GM12875 (cell line): ENCODE measurements at regions not wholly inside any gene's neighbourhood (a gene's known extent, or its start where the extent isn't known, plus 50 kb on each side); places are given as distances from the start of the nearest gene placed in this dataset.

Experiments used
- H3K4me3 ChIP-seq: one replicate; pipeline ENCODE4 v1.5.1; 2011; ENCODE audit warnings: low read depth, low read length, control low read depth
- TF ChIP-seq, protein P1 (sequence below): IDR thresholded peaks from 2 replicates; pipeline ENCODE4 v1.5.1; 2011; ENCODE audit warnings: low read depth, mild to moderate bottlenecking, control low read depth, inconsistent platforms, low read length, moderate library complexity, borderline replicate concordance; ENCODE audit not compliant: insufficient read depth

DNA sequence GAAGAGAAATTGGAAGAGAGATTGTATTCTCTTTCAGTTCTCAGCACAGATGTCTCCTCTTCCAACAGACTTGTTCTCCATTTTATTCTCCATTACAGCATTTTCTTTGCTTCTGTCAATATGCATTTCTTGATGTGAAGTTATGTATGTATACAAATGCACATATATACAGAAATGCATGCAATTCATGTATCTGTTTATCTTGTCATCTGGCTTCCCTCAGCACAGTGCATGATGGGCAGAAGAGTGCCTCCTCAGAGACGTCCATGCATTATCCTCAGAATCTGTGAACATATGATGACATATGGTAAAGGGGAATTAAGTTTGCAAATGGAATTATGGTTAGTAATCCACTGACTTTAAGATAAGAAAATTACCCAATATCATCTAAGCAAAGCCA, 106.7 kb upstream of the VWC2 start:
- no peak overlapping the region for H3K4me3 ChIP-seq
- TF ChIP-seq, protein P1, sequence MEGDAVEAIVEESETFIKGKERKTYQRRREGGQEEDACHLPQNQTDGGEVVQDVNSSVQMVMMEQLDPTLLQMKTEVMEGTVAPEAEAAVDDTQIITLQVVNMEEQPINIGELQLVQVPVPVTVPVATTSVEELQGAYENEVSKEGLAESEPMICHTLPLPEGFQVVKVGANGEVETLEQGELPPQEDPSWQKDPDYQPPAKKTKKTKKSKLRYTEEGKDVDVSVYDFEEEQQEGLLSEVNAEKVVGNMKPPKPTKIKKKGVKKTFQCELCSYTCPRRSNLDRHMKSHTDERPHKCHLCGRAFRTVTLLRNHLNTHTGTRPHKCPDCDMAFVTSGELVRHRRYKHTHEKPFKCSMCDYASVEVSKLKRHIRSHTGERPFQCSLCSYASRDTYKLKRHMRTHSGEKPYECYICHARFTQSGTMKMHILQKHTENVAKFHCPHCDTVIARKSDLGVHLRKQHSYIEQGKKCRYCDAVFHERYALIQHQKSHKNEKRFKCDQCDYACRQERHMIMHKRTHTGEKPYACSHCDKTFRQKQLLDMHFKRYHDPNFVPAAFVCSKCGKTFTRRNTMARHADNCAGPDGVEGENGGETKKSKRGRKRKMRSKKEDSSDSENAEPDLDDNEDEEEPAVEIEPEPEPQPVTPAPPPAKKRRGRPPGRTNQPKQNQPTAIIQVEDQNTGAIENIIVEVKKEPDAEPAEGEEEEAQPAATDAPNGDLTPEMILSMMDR = no peak

DNA sequence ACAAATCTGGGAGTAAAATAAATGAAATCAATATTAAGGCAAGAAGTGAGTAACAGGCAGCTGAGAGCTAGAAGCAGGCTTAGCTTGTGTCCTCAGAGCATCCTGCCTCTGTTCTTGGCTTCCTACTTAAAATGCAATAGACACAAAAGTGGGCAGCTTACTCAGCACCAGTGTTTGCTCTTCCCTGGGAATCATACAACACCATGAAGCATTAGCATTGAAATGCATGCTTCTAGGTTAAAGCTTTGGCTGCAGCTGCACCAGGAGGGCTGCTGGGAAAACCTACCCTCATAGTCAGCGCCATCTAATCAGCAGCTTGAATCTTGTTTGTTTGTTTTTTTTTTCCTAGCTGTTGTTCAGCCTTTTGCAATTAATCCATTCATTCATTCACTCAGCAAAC, 104.2 kb upstream of the VWC2 start:
- H3K4me3 ChIP-seq = no peak overlapping the region
- TF ChIP-seq, protein P1 = no peak

DNA sequence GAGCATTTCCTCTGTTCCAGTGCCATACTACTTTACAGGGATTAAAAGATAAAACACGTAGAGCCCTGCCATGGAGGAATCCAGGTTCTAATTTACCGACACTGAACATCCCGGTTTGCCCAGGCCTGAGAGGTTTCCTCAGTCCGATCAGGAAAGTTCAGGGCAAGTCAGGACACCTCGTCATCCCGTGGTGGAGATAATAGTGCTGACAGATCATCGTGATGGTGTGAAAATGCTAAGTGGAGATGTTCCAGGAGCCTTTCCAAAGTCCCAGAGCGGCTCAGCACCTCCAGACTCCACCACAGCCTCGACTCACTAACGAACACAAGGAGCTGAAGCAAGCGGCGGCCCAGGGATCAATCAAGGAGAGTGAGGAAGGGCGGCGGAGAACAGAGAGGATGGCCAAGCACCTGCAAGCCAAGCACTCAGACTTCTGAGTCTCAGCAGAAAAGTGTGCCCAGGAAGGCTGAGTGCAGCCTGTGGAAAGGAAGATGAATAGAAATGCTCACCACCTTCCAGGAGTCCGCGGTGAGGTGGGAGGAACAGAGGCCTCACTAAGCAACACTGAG, 103.7 kb upstream of the VWC2 start:
- no peak overlapping the region for H3K4me3 ChIP-seq
- TF ChIP-seq, protein P1 = no peak

GRCh38 chr7:49670991-49671390, 102.4 kb upstream of the VWC2 start:
- H3K4me3 ChIP-seq = no peak overlapping the region

GRCh38 chr7:49692516-49692915, 80.9 kb upstream of the VWC2 start:
- TF ChIP-seq, protein P1 = no peak
- H3K4me3 ChIP-seq = no peak overlapping the region

More at GRCh38 chr7:49670991-49671390, 102.4 kb upstream of the VWC2 start:
- TF ChIP-seq, protein P1 = no peak

DNA sequence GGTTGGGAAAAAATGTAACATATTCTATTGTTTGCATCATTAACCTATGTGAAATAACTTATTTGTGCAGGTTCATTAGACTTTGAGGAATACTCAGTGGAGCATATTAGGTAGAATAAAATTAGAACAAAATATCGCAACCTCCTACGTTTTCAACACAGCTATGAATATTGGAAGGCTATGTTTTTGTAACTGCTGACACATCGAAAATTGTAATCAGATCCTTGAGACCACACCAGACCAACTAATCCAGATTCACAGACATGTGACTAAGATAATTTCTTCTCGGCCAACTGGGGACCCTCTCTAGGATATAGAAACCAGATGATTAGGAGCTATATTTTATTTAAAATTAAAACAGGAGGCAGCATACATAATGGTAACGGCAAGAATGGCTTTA, 77.5 kb upstream of the VWC2 start:
- no peak overlapping the region for H3K4me3 ChIP-seq
- TF ChIP-seq, protein P1 = no peak

- H3K4me3 ChIP-seq = no peak overlapping the region
- TF ChIP-seq, protein P1 = no peak
Observed at GRCh38 chr7:49700841-49701240, 72.6 kb upstream of the VWC2 start.
